ENCODE measurements at regions not wholly inside any gene's neighbourhood (a gene's known extent, or its start where the extent isn't known, plus 50 kb on each side); places are given as distances from the start of the nearest gene placed in this dataset.

DNA sequence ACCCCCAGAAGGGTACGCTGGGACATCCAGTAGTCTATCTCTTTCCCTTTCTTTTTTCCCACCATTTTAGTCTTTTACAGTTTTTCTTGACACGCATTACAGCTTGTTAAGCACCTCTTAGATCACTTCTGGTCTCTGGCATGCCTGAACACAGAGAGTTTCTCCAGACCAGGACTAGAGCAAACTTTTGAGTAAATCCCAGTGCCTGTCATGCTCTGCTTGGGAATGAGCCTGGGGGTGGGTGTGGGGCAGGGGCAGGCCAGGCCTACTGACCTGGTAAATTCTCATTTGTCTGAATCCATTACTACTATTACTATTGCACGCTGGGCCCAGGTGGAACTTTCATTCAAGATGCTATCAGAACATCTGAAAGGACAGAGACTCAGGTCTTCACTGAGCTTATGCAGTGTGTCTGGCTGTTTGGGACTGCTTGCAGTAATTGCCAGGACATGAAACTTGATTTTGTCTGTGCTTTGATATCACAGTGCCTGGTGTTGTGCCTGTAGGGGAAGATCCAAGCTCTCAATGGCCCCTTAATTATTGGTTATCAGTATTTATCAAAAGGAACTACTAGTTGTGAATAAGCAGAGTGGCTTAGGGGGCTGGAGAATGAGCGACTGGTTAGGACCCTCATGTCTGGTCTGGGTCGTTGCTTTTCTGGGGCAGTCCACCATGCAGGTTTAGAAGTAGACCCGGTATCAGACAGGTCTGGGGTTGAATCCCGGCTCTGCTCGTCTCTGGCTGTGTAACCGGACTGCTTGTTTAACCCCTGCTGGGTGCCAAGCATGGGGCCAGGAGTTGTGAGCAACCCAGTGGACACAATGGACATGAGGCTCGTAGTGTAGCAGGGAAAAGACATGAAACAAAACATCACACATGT is 196.1 kb upstream of the TLE3 start:
- Mint-ChIP-seq H3K36me3 (ENCODE audit: low read depth) (no peaks in the 10 kb centered on the region), H3K27ac (no peak overlapping the region), H3K27me3 (ENCODE audit: low read depth) (peaks cover 35% of the 10 kb centered on the region), H3K9me3 (no peaks in the 10 kb centered on the region), H3K4me3 (no peak overlapping the region), H3K4me1 (ENCODE audit: low read depth) (no peaks in the 10 kb centered on the region)
- DNase-seq (ENCODE audit: low spot score): no peak

DNA sequence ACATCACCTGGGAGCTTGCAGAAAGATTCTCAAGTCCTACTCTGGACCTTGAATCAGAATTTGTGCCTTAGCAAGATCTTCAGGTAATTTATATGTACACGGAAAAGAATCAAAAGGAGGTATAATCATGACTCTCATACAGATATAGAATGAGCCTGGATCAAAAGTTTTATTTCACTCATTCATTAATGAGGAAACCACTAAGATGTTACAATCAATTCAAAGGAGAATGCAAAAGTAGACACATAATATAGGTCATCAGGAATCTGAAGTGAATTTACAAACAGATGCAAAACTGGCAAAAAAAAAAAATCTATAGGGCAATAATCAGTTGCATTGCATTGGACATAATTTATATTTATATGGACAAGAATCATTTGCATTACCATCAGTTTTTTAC is 195.4 kb upstream of the TLE3 start:
- no peak overlapping the region for H3K4me3 Mint-ChIP-seq
- H3K9me3 Mint-ChIP-seq: no peaks in the 10 kb centered on the region
- H3K4me1 Mint-ChIP-seq (ENCODE audit: low read depth): no peaks in the 10 kb centered on the region

DNA sequence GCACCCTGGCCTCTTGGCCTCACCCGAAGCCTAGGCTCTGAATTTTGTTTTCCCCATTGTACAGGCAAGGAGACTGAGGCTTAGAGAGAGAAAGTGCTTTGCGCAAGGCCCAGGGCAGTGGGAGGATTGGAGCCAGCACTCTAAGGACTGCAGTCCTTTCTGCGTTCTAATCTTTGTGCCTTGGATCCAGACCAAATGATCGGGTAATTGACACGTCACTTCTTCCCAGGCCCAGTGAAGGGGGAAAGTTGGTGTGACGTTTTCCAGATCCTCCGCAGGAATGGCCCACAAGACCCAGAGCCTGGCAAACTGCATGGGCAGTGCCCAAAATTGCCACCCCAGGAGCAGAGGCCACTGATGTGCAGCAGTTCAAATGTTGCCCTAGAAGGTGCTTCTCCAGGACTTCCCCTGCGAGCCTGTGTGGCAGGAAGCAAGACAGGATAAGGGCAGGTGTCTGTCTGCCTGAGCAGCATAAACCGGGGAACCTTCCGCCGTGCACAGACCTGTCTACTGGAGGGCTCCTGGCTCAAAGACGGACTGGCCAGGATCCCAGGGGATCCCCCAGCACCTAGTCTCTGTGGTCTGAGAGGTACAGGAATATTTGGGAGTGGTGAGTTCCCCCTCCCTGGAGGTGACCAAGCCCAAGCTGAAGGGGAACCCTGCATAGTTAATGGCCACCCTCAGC is 194.5 kb upstream of the TLE3 start:
- no peak overlapping the region for H3K27ac Mint-ChIP-seq

More for the DNA sequence above, 195.4 kb upstream of the TLE3 start:
- DNase-seq (ENCODE audit: low spot score): no peak
- Mint-ChIP-seq H3K36me3 (ENCODE audit: low read depth) (no peaks in the 10 kb centered on the region), H3K27ac (no peak overlapping the region), H3K27me3 (ENCODE audit: low read depth) (peaks cover 33% of the 10 kb centered on the region)

DNA sequence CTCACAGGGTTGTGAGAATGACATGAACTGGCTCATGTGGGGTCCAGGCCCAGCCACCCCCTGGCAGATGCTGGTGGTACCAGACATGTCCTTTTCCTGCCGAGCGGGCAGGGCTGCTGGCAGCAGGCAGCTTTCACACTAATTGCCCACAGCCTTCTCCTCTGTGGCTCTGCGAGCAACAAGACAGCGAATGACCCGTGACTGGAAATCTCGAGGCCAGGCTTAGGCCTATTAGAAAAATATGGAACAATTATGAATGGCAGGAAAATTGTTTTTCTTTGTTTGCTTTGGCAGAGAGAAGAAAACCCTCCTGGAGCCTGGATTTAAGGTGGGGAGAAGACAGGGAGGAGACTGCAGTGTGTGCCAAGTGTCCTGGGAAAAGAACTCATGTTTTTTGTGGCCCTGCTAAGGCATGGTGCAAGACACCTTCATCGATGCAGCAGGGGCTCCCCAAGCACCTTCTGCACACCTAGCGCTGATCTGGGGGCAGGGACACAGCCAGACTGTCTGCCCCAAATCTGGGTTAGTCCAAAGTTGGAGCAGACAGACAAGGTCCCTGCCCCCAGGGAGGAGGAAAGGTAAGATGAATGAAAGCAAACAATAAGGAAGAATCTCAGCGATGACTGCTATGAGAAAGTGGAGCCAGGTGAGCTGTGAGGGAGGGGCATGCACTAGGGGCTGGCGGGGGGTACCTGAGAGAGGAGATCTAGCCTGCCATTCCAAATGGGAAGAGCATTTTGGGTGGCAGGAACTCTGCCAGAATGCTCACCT is 193.8 kb upstream of the TLE3 start:
- H3K4me3 Mint-ChIP-seq: no peak overlapping the region
- H3K9me3 Mint-ChIP-seq: no peaks in the 10 kb centered on the region
- H3K36me3 Mint-ChIP-seq (ENCODE audit: low read depth): no peaks in the 10 kb centered on the region
- no peaks in the 10 kb centered on the region for H3K4me1 Mint-ChIP-seq (ENCODE audit: low read depth)
- no peak for DNase-seq (ENCODE audit: low spot score)
- H3K27ac Mint-ChIP-seq: no peak overlapping the region
- peaks cover 24% of the 10 kb centered on the region for H3K27me3 Mint-ChIP-seq (ENCODE audit: low read depth)

More for the DNA sequence above, 194.5 kb upstream of the TLE3 start:
- Mint-ChIP-seq H3K9me3 (no peaks in the 10 kb centered on the region), H3K4me1 (ENCODE audit: low read depth) (no peaks in the 10 kb centered on the region), H3K36me3 (ENCODE audit: low read depth) (no peaks in the 10 kb centered on the region), H3K27me3 (ENCODE audit: low read depth) (peaks cover 28% of the 10 kb centered on the region), H3K4me3 (no peak overlapping the region)
- no peak for DNase-seq (ENCODE audit: low spot score)

DNA sequence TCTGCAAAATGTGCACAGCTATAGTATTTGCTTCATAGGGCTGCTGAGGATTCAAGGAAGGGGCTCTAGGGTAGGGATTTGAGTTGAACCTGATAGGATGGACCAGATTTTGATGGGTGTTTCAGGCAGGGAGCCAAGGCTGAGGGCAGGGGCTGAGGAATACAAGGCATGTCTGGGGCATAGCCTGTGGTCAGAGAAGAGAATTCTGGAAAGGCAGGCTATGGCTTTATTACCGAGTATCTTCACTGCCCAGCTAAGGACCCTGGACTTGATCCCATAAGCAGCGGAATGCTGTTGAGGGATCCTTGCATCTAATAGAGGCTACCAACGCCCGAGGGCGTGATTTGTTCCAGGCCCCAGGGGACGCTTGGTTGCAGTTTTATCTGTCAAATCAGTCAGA is 193.0 kb upstream of the TLE3 start:
- Mint-ChIP-seq H3K4me1 (ENCODE audit: low read depth) (no peaks in the 10 kb centered on the region), H3K9me3 (no peaks in the 10 kb centered on the region), H3K36me3 (ENCODE audit: low read depth) (no peaks in the 10 kb centered on the region), H3K4me3 (no peak overlapping the region), H3K27me3 (ENCODE audit: low read depth) (peaks cover 20% of the 10 kb centered on the region), H3K27ac (no peak overlapping the region)
- DNase-seq (ENCODE audit: low spot score): no peak

DNA sequence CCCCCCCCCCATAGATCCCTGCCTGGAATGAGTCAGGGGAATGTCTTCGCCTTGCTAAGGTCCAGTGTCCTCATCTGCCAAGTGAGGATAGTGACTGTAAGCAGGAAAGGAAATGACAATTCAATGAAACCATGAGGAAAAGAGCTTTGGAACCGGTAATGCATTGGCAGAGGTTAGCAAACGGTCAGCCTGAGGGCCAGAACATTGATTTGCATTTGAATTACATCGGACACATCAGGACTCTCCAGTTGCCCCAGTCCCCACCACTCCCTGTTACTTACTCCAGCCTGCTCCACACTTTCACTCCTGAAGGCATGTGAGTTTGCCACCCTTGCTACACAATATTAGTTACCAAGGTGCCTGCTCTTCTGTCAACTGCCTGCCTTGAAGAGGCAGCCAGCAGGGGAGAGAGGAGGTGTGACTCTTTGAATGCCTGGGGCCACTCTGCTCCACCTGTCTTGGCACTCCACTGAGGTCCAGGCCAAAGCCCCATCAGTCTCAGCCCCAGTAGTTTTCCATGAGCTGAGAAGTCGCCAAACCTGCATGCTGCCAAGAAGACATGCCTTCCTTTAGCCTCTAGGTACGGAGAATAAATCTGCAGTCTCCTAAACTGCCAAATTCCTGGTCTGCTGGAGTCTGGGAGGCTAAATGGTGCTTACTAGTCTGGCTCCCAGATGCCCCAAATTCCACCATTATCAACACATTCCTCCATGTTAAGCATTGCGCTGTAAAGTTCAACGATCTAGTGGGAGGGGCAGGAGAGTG is 191.7 kb upstream of the TLE3 start:
- Mint-ChIP-seq H3K4me1 (ENCODE audit: low read depth) (peaks cover 2% of the 10 kb centered on the region), H3K27me3 (ENCODE audit: low read depth) (peaks cover 20% of the 10 kb centered on the region), H3K9me3 (no peaks in the 10 kb centered on the region), H3K36me3 (ENCODE audit: low read depth) (no peaks in the 10 kb centered on the region), H3K4me3 (no peak overlapping the region), H3K27ac (no peak overlapping the region)
- DNase-seq (ENCODE audit: low spot score): no peak

DNA sequence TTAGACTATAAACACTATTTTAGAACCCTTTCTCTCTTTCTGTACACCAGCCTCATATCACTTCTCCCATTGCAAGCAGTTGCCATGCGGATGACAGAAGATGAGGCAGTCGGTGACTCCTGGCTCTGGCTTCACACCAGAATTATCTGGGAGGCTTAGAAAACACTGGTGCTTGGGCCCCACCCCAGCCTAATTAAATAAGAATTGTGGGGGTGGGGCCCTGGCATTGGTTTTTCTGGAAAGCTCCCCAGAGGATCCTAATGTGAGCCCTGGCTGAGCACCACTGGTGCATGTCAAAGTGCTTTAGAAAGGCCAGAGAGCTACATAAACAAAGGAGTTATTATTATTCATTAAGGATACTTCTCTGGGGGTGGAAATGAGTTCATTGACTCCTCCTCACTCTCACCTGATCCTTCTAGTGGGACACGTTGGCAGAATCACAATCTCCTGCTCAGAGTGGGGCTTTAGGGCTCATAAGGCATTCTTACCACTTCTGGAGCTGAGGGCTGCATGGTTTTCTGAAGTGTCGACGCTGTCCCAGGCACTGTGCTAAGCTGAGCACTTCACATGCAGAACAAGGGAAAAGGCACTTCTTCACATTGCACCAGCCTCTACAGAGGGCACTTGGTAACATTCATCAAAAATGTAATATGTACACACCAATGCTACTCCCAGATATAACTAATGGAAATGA is 188.5 kb upstream of the TLE3 start:
- no peak overlapping the region for H3K4me3 Mint-ChIP-seq
- H3K4me1 Mint-ChIP-seq (ENCODE audit: low read depth): peaks cover 2% of the 10 kb centered on the region
- no peak for DNase-seq (ENCODE audit: low spot score)

DNA sequence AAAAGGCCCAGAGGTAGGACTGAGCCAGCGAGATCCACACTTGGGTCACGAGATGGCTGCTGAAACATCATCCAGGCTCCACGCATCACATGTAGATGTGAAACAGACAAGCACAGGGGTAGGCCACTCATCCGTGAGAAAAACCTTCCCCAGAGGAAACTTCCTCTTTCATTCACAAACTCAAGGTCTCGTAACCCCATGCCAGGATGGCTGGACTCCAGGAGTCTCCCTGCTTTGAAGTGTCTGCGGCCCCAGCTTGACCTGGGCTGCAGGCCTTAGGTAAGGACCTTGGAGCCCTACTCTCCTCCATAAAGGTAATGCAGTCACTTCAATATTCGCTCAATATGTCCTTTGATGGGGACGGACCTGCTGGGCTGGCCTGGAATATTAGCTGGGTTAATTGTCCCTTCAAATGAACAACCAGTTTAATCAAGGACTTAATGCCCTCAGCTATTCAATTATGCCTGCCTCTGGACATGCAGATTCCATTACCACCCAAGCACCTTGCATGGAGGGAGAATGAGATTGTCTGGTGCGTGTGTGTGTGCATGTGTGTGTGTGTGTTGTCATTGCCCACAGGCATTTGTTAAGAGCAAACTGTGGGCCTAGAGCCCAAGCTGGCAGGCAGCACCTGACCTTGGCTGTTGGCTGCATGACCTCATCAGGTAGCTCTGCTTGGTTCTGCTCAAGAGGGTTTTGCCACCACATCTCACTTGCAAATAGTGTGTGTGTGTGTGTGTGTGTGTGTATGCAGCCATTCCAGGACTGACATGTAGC is 186.9 kb upstream of the TLE3 start:
- Mint-ChIP-seq H3K4me1 (ENCODE audit: low read depth) (peaks cover 5% of the 10 kb centered on the region), H3K4me3 (no peak overlapping the region), H3K27ac (no peak overlapping the region), H3K27me3 (ENCODE audit: low read depth) (peaks cover 11% of the 10 kb centered on the region), H3K36me3 (ENCODE audit: low read depth) (no peaks in the 10 kb centered on the region), H3K9me3 (no peaks in the 10 kb centered on the region)
- no peak for DNase-seq (ENCODE audit: low spot score)

More for the DNA sequence above, 188.5 kb upstream of the TLE3 start:
- no peak overlapping the region for H3K27ac Mint-ChIP-seq
- peaks cover 17% of the 10 kb centered on the region for H3K27me3 Mint-ChIP-seq (ENCODE audit: low read depth)
- no peaks in the 10 kb centered on the region for H3K36me3 Mint-ChIP-seq (ENCODE audit: low read depth)
- no peaks in the 10 kb centered on the region for H3K9me3 Mint-ChIP-seq

DNA sequence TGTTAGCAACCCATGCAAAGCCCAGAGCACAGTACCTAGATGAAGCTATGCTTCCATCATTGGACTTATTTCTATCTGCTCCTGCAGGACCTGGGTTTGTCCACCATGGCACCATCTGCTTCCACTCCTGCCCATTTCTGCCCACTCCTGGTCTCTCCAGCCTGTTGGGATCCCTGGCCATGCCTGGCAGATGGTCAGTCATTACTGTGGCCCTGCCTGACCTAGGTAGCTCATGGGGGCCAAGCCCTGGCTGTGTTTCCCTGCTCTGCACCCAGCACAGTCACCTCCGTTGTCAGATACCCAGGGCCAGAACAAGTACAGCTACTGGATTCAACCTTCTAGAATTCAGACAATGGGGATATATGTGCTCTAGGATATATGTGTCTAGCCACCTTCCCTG is 185.8 kb upstream of the TLE3 start:
- Mint-ChIP-seq H3K4me3 (no peak overlapping the region), H3K27me3 (ENCODE audit: low read depth) (peaks cover 9% of the 10 kb centered on the region), H3K4me1 (ENCODE audit: low read depth) (peaks cover 5% of the 10 kb centered on the region), H3K27ac (no peak overlapping the region), H3K9me3 (no peaks in the 10 kb centered on the region), H3K36me3 (ENCODE audit: low read depth) (no peaks in the 10 kb centered on the region)
- no peak for DNase-seq (ENCODE audit: low spot score)

DNA sequence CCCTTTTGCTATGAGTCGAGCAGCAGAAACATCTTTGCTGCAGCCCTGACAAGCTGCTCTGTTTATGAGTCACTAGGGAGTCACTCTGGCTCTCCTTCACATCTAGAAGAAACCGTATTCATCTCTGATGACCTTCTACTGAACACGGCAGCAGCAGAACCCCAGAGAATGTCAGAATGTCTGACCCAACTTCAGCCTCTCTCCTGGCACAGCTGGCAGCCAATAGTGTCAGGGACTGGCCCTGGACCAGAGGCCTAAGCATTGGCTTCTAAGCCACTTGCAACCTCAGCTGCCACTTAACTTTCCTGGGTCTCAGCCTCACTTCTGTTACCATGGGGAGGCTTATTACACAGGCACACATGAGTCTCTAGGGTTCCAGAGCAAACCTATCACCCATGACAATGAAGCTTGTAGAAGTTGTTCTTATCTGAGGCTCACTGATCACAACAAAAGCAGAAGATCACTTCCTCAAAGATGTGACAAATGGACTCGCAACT is 184.1 kb upstream of the TLE3 start:
- no peak overlapping the region for H3K27ac Mint-ChIP-seq
- peaks cover 5% of the 10 kb centered on the region for H3K4me1 Mint-ChIP-seq (ENCODE audit: low read depth)
- H3K27me3 Mint-ChIP-seq (ENCODE audit: low read depth): peaks cover 2% of the 10 kb centered on the region
- H3K36me3 Mint-ChIP-seq (ENCODE audit: low read depth): no peaks in the 10 kb centered on the region
- DNase-seq (ENCODE audit: low spot score): no peak
- no peak overlapping the region for H3K4me3 Mint-ChIP-seq
- no peaks in the 10 kb centered on the region for H3K9me3 Mint-ChIP-seq

DNA sequence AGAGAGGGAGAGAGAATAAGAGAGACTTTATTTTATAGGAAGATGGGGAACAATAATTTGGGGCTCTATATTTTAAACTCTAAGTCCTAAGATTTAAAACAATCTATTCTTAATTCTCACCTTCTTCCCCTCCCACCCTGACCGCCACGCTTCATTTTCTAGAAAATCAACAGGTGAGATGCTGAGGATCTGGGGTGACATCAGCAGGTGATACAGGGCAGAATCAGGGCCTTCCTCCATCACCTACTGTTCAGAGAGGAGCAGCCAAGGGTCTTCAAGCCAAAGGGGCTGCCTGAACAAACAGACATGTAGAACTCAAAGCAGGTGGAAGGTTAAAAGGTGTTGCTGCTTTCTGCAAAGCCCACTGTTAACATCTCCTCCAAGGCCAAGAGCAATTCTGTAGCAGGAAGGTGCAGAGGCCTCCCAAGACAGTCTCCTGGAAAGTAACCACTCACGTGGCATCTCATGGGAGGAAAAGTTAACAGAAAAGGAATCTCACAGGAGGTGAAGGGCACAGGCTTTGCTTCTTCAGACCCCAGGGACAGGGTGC is 183.6 kb upstream of the TLE3 start:
- Mint-ChIP-seq H3K9me3 (no peaks in the 10 kb centered on the region), H3K27ac (no peak overlapping the region), H3K27me3 (ENCODE audit: low read depth) (peaks cover under 1% of the 10 kb centered on the region), H3K4me1 (ENCODE audit: low read depth) (peaks cover 5% of the 10 kb centered on the region), H3K36me3 (ENCODE audit: low read depth) (no peaks in the 10 kb centered on the region), H3K4me3 (no peak overlapping the region)
- DNase-seq (ENCODE audit: low spot score): no peak

DNA sequence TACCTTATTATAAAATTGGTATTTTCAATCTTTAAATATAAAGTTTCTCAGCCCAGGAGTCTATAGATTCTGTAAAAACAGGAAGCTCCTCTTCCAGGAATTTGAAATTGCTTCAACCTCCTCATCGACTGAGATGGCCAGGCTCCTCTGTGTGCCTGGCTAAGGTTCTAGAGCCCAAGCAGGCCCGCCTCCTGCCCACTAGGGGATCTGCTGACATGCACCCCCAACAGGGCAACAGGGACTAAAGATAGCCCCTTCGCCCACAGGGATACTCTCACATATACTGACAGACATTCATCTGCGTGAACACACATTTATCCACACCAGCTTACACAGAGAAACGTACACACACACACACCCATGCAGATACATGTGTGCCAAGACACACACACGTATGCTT is 183.1 kb upstream of the TLE3 start:
- Mint-ChIP-seq H3K4me1 (ENCODE audit: low read depth) (peaks cover 5% of the 10 kb centered on the region), H3K36me3 (ENCODE audit: low read depth) (no peaks in the 10 kb centered on the region), H3K27ac (no peak overlapping the region), H3K4me3 (no peak overlapping the region), H3K9me3 (no peaks in the 10 kb centered on the region), H3K27me3 (ENCODE audit: low read depth) (no peaks in the 10 kb centered on the region)
- DNase-seq (ENCODE audit: low spot score): no peak
